ENCODE measurements at regions not wholly inside any gene's neighbourhood (a gene's known extent, or its start where the extent isn't known, plus 50 kb on each side); places are given as distances from the start of the nearest gene placed in this dataset.

- peak; percentile 35 for DNase-seq (ENCODE audit: low read depth)
These were observed 231.3 kb downstream of the C1orf94 start for GRCh38 chr1:34408011-34408410.

DNA sequence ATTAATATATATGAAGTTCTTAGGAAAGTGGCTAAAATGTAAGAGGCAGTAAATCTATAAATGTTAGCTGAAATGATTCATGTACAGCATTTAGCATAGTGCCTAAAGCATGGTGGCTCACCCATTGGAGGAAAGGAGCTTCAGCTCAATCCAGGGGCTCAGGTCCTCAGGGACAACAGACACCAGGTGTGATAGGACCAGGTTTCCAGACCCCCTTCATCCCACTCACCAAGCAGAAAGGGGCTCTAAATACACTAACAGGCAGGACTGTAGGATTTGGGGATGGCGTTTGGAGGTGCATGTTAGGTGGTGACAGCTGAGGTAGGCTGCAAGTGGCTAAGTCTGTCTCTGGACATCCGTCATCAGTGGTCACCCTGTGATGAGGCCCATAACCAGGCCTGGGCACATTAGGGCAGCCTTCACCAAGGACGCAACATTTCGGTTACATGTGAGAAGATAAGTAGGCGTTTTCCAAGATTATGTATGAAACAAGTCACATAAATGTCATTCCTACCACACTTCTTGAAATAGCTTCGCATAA lies 233.1 kb downstream of the C1orf94 start:
- no peak for DNase-seq (ENCODE audit: low read depth)

DNA sequence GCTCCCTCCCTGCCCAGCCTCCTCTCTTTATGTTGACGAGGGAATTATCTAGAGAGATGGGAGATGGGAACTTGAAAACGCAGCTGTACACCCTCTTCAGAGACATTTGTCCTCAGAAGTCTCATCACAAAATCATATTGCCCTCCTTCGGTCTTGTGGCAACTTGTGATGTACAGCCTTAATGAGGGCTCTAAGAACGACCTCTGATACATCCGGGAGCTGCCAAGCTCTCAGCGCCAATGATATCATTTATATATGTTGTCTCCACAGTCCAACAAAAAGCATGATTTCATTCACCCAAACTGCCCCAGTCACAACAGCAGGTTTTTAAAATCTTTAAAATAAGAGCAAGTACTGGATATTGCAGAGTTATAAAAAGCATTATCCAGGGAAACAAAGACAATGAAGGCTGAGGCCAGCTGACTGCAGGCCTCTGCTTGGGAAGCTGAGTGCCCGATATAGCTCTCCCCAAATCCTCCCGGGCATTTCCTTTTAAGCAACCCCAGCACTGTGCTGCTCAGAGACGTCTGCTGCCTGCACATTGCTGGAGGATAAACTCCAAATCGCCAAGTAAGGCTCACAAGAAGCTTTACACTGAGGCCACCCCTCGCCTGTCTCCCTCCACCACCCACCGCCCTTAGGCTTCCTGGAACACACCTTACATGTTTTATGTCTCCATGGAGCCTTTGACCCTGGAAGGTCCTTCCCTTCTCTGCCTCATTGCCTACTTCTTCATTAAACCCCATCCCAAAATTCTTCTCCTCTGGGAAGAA lies 236.1 kb downstream of the C1orf94 start:
- no peak for DNase-seq (ENCODE audit: low read depth)

- no peak for DNase-seq (ENCODE audit: low read depth)
These were observed 238.4 kb downstream of the C1orf94 start for GRCh38 chr1:34415140-34415539.

DNA sequence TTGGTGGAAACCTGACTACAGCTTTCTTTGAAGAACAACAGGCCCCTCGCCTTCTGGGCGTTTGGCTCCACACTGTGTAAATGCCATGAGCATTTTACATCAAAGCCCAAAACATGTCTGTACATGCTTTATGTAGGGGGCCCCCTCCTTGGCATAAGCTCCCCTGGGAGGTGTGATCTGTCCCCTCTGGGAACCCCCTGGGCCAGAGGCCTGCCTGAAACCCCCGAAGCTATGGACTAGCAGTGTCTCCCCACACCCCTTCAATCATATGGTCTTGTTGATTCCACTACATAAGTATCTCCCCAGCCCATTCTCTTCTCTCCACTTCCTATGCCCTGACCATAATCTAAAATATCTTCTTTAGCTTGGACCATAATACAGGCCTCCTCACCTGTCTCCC lies 241.5 kb downstream of the C1orf94 start:
- DNase-seq (ENCODE audit: low read depth) = no peak

DNA sequence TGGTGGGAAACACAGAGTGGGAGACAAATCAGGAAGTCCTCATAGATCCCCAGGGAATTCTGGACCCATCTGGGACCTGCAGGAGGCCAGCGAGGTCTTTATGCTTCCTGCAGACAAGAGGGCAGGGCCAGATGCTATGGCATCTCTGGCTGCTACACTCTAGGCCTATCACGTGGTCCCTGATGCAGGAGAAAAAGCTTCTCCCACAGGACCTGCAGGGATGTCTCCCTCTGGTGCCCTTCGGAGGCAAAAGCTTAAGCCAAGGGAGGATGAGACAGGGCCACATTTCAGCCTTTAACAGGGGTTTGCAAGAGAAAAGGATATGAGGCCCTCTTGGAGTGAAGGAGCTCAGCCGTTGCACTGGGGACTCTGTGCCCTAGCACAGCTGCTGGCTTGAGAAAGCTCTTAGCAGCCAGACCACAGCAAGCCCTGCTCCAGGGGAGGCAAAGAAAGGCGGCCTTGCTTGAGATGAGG lies 243.0 kb downstream of the C1orf94 start:
- no peak for DNase-seq (ENCODE audit: low read depth)

DNA sequence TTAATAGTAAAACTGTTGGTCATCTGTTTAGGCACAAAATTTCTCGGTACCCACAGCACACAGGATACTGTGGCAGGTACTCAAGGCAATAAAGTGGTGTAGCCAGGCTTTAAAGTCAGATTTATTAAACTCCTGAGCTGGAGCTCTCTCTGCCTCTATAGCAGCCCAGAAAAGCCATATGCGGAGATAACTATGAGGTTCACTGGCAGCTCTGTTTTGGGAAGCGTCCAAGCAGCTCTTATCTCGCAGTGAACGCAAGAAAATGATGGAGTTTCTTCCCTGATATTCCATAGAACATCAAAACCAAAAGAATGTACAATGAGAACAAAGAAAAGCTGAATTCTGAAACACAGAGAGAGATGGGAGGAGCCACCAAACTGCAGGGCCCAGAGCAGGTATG lies 248.3 kb downstream of the C1orf94 start:
- DNase-seq (ENCODE audit: low read depth) = no peak

DNA sequence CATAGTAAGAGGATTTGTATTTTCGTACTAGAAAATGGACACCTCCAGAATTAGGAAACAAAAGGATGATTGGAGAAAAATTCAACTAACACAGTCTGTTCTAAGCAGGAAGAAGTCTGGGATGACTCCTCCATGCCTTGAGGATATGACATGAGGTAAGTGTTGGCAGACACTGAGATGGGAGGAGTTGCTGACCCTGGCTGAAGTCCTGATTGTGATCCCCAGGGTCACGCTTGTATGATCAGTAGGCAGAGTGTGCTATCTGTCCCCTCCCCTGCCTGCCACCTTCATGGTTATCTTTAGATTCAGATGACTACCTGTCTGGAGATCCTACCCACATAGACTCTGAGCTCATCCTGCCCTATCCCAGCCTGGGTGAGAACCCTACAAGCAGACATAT lies 249.1 kb downstream of the C1orf94 start:
- no peak for DNase-seq (ENCODE audit: low read depth)

DNA sequence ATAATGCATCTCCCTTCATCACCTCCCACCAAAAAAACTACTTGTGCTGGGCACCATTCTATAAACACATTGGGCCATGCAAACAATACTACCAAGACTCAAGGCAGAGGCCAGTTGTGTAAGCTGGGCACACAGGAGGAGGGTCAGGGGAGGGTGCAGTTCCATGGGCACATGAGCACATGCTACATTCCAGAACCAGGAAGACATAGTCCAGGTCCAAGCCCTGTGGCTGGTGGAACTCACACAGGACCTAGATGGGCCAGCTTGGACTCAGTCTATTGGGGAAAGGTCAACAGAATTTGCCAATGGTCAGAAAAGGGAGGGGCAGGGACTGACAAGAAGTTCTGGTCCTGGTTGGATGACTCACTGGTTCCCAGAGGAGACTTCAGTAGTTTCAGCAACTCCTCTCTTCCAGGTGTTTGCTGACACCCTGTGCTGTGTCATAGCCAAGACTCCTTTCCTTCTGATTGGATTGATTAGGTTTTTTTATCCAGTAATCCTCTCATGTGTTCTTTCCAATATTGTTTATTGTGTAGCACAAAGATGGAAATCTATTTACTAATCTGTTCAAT lies 249.7 kb downstream of the C1orf94 start:
- DNase-seq (ENCODE audit: low read depth) = no peak

DNA sequence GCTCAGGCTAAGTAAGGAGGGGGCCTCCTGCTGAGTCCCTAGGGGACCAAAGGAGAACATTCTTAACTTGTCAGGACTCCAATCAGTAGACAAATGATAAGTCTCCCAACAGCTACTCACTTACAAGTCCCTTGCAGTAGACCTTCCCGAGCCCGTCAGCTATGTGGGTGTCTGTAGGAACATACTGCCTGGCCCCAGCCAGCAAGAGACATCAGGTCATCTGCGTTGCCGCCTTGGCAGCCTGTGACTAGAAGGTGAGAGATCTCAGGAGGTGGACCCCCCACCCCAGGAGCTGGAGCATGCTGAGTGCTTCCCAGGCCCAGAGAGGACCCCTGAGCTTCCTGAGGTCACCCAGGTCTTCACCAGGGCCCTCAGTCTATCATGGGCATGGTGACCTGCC lies 250.5 kb downstream of the C1orf94 start:
- DNase-seq (ENCODE audit: low read depth) = no peak

- DNase-seq (ENCODE audit: low read depth) = no peak
These were observed 256.4 kb downstream of the C1orf94 start for GRCh38 chr1:34433099-34433498.

GRCh38 chr1:34436836-34437235 lies 260.1 kb downstream of the C1orf94 start:
- no peak for DNase-seq (ENCODE audit: low read depth)

DNA sequence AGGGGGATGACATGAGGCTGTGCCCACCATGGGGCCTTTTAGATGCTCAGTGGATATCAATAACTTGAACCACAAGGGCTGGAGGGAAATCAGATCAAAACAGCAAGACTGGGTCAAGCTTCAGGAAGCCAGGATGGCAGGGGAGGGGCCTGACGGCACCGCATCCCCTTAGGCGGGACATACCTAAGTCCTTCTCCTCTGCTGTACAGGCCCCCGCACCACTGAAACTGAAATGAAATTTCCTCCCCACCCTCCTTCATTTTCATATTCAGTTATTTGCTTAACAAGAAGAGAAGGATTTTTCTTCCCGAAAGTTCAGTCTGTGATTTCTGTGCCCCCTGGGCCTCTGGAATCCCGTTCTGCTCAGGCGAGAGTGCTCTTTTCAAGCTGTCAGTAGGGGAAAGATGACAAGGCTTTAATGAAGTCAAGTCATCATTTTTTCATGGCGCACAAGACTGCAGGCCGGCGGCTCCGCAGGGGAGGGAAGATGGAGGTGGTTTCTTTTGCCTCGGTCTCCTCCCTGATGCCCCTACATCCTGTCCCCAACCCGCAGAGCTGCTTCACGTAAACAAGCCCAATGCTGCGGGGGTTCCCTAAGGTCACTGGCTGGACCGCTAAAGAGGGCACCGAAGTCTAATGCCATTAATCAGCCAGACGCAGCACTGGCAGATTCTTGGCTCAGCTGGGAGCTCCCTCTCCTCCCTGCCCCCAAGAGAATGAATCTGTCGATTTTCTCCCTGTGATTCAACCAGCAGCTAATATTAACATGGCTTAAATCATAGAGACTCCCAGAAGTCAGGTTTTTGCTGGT lies 264.8 kb downstream of the C1orf94 start:
- no peak for DNase-seq (ENCODE audit: low read depth)

DNA sequence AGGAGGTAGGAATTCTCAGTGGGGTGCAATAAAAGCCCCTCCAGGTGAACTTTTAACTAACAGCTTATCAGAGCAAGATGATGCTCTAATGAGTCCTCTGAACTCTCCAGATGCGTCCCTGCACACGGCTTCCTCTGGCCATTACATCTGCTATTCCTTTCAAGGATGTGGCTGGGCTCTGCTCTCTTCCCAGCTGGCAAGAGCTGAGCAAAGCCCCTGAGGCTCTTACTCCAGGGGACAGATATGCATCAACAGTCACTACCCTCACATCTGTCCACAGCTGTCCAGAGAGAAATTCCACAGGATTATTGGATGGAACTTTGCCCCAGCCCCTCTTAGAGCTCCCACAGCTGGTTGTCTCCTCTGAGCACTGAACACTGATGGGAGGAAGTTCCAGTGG lies 267.8 kb downstream of the C1orf94 start:
- DNase-seq (ENCODE audit: low read depth) = no peak

DNA sequence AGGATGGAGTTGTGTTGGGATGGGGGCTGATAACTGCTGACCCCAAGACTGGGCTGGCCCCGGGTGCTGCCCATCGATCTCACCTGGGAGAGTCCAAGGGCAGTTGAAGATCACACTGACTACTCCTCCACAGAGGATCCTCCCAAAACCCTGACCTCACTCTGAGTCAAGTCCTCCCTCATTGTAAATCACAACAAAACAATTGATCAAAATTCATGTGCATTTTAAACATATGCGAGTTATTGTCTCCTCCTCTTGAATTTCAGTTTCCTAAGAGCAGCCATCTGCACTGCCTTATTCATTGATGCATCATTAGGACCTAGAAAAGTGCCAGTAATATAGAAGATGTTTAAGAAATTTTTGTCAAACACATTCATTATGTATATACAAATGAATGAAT lies 273.6 kb downstream of the C1orf94 start:
- DNase-seq (ENCODE audit: low read depth) = no peak

DNA sequence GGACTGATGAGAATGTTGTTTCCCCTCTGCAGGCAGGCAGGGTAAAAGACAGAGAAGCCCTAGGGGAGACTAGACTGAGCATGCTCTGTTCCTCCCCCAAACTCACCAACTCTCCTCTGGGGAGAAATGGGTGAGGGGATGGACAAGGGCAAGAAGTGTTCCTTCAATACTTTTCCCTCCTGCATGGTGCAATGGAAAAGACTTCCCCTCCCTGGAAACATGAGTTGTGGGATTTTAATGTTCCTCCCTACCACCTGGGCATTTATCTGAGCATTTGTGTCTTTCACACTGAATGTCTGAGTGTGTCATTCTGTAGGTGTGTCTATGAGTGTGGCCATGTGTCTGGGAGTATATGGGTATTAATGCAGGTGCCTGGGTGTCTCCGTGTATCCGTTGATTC lies 275.7 kb downstream of the C1orf94 start:
- DNase-seq (ENCODE audit: low read depth) = no peak

DNA sequence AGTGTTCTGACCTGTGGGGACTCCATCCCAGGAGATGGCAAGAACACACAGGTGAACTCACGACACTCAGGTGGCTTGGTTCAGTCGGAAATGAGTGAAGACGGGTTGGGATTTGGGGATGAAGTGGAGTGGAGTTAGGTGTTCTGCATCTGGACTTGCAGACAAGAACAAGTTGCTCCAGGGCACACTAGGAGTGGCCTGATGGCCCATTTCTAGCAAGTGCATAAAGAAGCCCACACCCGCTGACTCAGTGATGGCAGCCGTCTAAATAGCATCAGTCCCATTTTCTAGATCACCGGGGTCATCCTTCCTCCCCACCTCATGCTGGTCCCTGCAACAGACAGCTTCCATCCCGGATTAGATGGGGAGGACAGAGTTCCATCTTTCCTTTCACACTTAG lies 278.4 kb downstream of the C1orf94 start:
- DNase-seq (ENCODE audit: low read depth) = no peak

GRCh38 chr1:34460193-34460592 lies 283.5 kb downstream of the C1orf94 start:
- no peak for DNase-seq (ENCODE audit: low read depth)

GRCh38 chr1:34470401-34470800 lies 284.4 kb upstream of the GJB5 start:
- DNase-seq (ENCODE audit: low read depth) = no peak

DNA sequence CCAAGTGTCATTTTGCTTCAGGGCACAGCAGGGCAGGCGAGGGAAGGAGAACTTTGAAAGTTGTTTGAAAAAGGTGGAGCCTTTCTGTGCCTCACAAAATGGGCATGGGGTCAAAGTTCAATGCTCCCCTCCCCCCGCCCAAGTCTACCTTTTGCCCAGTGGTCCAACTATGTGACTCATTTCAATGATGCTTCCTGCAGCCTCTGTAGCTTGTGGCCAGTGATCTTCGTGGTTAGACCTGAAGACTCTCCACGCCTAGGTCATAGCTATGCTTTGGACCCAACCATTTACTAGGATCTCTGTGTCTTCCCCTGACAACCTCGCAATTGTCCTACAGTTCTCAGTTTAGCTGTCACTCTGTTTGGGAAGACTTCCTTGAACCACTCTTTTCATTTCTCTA lies 280.3 kb upstream of the GJB5 start:
- DNase-seq (ENCODE audit: low read depth) = no peak

- no peak for DNase-seq (ENCODE audit: low read depth)
These were observed 278.5 kb upstream of the GJB5 start for GRCh38 chr1:34476371-34476770.

GRCh38 chr1:34477632-34478141 lies 277.2 kb upstream of the GJB5 start:
- no peak for DNase-seq (ENCODE audit: low read depth)

All from GM04503 (cell line).